Activated naive CD4-positive, alpha-beta T cell treated with anti-CD3 and anti-CD28 coated beads for 36 hours (primary cell): ENCODE measurements at regions not wholly inside any gene's neighbourhood (a gene's known extent, or its start where the extent isn't known, plus 50 kb on each side); places are given as distances from the start of the nearest gene placed in this dataset.

Source experiments
- CTCF ChIA-PET: fragments of 350-600 bp; sonication (Branson Sonifier 250); formaldehyde crosslinking; loops from one replicate; lab custom pipeline; 2021; ENCODE audit warnings: antibody characterized with exemption; lab: Charles Lee
- DNase-seq: peaks from one replicate; pipeline ENCODE4 v3.0.0-alpha.2; 2020
- H3K27ac Mint-ChIP-seq: one replicate; pipeline ENCODE4 v1.8.0; 2021; ENCODE audit warnings: mild to moderate bottlenecking, mixed read lengths
- H3K27me3 Mint-ChIP-seq: one replicate; pipeline ENCODE4 v1.8.0; 2021; ENCODE audit warnings: low read depth, mixed read lengths
- H3K36me3 Mint-ChIP-seq: one replicate; pipeline ENCODE4 v1.8.0; 2021; ENCODE audit warnings: low read depth, mixed read lengths
- H3K4me1 Mint-ChIP-seq: one replicate; pipeline ENCODE4 v1.8.0; 2021; ENCODE audit warnings: low read depth, mixed read lengths
- H3K4me3 Mint-ChIP-seq: one replicate; pipeline ENCODE4 v1.8.0; 2021; ENCODE audit warnings: mild to moderate bottlenecking, moderate library complexity, mixed read lengths
- H3K9me3 Mint-ChIP-seq: one replicate; pipeline ENCODE4 v1.8.0; 2021; ENCODE audit warnings: mixed read lengths
- intact Hi-C: fragments of 100-400 bp; cut with micrococcal nuclease; formaldehyde crosslinking; loops from one replicate; pipeline ENCODE4 v1.15.1; 2023

DNA sequence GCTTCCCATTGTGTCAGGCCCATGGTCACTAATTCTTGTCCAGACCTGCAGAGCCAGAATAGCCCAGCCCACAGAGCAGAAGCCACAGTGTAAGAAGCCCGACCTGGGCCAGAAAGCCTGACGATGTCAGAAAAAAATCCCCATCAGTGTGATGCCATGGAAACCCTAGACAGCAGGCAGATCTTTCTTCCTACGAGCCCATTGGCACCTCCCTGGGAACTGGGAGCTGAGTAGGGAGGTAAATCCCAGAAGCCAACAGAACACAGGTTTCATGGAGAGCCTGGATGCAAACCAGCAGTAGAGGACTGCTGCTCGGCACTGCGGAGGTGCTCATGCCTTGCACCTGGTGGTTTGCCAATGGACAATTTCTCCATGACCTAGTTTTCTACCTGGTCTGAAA lies 82.2 kb upstream of the SLC22A16 start:
- no peak for DNase-seq
- H3K4me3 Mint-ChIP-seq = no peak overlapping the region
- peaks cover 10% of the 10 kb centered on the region for H3K9me3 Mint-ChIP-seq
- H3K27ac Mint-ChIP-seq = no peak overlapping the region
- H3K4me1 Mint-ChIP-seq = peaks cover 19% of the 10 kb centered on the region
- H3K36me3 Mint-ChIP-seq = no peaks in the 10 kb centered on the region
- intact Hi-C loops = no loop called here
- CTCF ChIA-PET = no interaction called here
- peaks cover 3% of the 10 kb centered on the region for H3K27me3 Mint-ChIP-seq

DNA sequence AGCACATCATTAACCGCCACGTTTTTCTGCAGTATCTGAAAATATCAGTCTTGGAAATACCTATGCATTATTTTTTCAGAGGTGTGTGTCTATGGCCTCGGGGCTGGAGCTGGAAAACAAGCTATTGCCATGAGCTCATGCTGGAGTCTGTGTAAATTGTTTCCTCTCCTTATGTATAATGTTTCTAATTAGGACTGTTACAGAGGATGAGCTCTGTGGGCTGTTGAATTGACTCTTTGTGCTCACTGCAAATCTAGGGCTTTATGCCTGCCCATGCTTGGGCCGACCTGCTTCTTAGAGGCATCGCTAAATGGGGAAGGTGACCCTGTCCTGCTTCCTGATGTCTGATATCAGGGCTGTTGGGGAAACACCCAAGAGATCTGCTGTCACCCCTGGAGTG lies 80.8 kb upstream of the SLC22A16 start:
- Mint-ChIP-seq H3K27me3 (peaks cover 3% of the 10 kb centered on the region), H3K4me1 (peaks cover 18% of the 10 kb centered on the region), H3K4me3 (no peak overlapping the region), H3K27ac (no peak overlapping the region), H3K36me3 (no peaks in the 10 kb centered on the region), H3K9me3 (peaks cover 11% of the 10 kb centered on the region)
- no peak for DNase-seq
- intact Hi-C loops = no loop called here
- CTCF ChIA-PET = no interaction called here

DNA sequence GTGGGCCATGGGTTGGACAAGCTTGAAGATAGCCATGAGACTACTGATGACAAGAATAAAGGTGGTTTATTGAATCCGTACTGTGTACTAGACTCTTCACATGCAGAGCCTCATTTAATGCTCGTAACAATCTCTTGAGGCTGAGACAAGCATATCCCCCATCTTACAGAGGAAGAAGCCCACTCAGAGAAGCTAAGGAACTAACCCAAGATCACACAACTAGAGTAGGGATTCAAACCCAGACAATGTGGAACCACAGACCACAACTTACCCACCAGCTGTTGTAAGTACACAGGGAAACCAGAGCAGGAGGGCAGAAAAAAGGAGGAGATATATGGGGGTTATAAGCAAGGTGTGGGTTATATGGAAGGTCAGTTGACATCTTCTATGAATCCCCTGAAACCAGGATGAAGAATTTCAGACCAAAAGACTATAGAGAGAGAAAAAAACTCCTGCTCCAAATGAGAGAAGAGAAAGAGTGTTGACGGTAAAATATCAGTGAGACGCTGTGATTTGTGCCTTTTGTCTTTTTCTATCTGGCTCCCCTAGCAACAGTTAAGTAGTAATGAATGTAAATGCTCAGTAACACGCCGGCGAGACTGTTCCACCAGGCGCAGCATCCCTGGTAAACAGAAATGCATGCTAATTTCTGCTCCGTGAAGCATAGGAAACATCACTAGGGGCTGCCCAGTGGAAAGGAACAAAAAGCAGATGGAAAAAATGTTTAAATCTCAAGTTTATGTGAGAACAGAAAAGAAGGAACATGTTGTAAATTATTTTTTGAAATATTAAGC lies 80.1 kb upstream of the SLC22A16 start:
- Mint-ChIP-seq H3K9me3 (peaks cover 10% of the 10 kb centered on the region), H3K27ac (no peak overlapping the region), H3K27me3 (peaks cover 3% of the 10 kb centered on the region), H3K4me3 (no peak overlapping the region), H3K36me3 (no peaks in the 10 kb centered on the region), H3K4me1 (peaks cover 13% of the 10 kb centered on the region)
- DNase-seq = no peak
- CTCF ChIA-PET = interaction anchor here (0.7 kb wide), 1 partner anchor 121 kb away, joined by 4 read pairs; no protein-coding TSS in a partner anchor
- intact Hi-C loops = no loop called here

DNA sequence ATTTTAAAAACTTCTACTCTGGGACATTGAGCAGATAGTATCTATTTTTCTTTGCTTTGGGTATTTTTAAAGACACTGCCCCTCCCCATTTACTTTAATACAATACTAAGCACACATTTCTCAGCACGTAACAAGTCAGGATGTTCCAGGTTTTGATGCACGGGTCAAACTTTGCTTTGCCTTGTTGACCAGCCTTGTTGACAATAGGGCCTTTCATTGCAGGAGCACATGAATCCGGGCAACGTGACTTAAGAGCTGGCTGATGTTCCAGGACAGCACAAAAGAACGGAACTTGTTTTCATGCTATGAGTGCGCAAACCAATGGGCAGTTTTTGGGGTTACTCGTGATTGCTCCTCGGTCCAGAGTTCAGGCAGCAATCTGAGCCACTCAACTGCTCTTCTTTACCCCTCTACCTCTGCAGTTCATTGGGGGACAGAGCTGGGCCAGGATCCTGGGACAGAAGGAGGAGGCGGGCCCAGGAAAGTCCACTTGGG lies 78.6 kb upstream of the SLC22A16 start:
- no peaks in the 10 kb centered on the region for H3K4me1 Mint-ChIP-seq
- no peak overlapping the region for H3K27ac Mint-ChIP-seq
- H3K27me3 Mint-ChIP-seq = peaks cover 3% of the 10 kb centered on the region
- H3K4me3 Mint-ChIP-seq = no peak overlapping the region
- no peak for DNase-seq
- no peaks in the 10 kb centered on the region for H3K36me3 Mint-ChIP-seq
- H3K9me3 Mint-ChIP-seq = peaks cover 10% of the 10 kb centered on the region
- CTCF ChIA-PET = no interaction called here
- intact Hi-C loops = no loop called here

DNA sequence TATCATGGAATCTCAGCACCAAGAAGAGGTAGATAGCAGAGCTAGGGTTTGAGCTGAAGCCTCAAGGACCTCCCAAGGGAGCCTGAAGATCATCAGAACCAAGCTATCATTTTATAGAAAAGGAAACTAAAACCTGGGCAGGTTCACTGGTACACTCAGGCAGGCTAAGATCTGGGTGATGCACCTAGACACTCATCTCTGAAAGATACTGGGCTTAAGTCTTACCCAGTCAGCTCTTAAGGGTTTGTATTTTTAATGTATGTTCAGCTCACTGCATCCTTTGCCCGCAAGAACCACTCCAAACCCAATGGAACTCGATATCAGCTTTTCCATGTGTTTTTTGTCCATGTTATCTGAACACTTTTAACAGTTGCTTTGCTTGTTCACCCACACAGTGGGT lies 78.0 kb upstream of the SLC22A16 start:
- intact Hi-C loops = no loop called here
- DNase-seq = no peak
- no peaks in the 10 kb centered on the region for H3K36me3 Mint-ChIP-seq
- no peaks in the 10 kb centered on the region for H3K4me1 Mint-ChIP-seq
- H3K27me3 Mint-ChIP-seq = peaks cover 3% of the 10 kb centered on the region
- H3K27ac Mint-ChIP-seq = no peak overlapping the region
- peaks cover 10% of the 10 kb centered on the region for H3K9me3 Mint-ChIP-seq
- no peak overlapping the region for H3K4me3 Mint-ChIP-seq
- CTCF ChIA-PET = no interaction called here

DNA sequence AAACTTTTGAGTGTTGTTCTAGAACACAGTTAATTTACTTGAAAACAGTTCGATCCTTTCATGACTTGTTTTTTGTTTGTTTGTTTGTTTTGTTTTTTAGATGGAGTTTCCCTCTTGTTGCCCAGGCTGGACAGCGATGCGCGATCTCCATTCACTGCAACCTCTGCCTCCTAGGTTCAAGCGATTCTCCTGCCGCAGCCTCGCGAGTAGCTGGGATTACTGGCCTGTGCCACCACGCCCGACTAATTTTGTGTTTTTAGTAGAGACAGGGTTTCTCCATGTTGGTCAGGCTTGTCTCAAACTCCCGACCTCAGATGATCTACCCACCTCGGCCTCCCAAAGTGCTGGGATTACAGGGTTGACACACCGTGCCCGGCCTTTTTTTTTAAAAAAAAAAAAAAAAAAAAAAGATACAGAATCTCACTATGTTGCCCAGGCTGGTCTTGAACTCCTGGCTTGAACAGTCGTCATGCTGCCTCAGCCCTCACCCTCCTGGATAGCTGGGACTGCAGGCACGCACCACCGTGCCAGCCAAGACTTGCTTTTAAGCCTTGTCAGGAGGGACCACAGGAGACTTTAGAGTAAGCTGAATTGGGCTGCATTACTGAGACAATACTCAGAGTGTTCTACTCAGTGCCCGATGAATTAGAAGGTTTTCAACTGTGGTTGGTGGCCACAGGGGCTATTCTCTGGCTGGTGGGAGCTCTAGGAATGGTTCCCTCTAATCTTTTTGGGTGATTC lies 76.7 kb upstream of the SLC22A16 start:
- CTCF ChIA-PET = no interaction called here
- H3K4me3 Mint-ChIP-seq = no peak overlapping the region
- no peaks in the 10 kb centered on the region for H3K4me1 Mint-ChIP-seq

DNA sequence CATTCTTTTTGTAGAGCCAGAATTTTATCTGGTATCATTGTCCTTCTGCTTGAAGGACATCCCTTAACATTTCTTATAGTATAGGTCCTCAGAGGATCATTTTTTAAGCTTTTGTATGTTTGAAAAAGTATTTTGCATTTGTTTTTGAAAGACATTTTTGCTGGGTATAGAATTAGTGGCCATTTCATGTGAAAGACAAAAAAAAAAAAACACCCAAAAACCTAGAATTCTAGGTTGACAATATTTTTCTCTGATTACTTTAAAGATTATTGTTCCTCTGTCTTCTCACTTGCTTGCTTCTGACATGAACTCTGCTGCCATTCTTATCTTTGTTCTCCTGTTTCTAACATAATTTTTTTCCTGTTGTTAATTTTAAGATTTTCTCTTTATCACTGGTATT lies 75.7 kb upstream of the SLC22A16 start:
- Mint-ChIP-seq H3K27ac (no peak overlapping the region), H3K27me3 (peaks cover 3% of the 10 kb centered on the region), H3K9me3 (peaks cover 8% of the 10 kb centered on the region), H3K4me1 (no peaks in the 10 kb centered on the region), H3K36me3 (no peaks in the 10 kb centered on the region), H3K4me3 (no peak overlapping the region)
- DNase-seq = no peak
- intact Hi-C loops = no loop called here
- CTCF ChIA-PET = no interaction called here

More for the DNA sequence above, 76.7 kb upstream of the SLC22A16 start:
- H3K36me3 Mint-ChIP-seq = no peaks in the 10 kb centered on the region
- no peak for DNase-seq
- H3K27ac Mint-ChIP-seq = no peak overlapping the region
- intact Hi-C loops = no loop called here
- peaks cover 8% of the 10 kb centered on the region for H3K9me3 Mint-ChIP-seq
- peaks cover 3% of the 10 kb centered on the region for H3K27me3 Mint-ChIP-seq

DNA sequence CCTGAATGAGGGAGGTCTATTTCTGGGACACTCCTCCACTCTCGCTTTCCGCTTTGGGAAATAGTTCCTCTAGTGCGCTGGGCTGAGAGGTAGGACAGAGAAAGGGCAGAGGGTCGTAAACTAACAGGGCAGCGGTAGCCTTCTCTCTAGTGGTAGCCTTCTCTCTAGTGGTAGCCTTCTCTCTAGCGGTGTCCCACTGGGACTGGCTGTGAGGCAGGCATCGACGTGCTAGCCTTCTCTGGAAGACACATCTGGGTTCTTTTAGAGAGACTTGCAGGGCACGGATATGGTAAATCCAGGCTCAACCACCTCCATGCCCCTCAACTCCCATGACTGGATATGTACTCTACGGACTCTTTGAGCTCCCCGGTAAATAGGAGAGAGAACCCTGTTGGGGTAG lies 74.7 kb upstream of the SLC22A16 start:
- Mint-ChIP-seq H3K27ac (no peak overlapping the region), H3K27me3 (peaks cover 3% of the 10 kb centered on the region), H3K4me1 (no peaks in the 10 kb centered on the region), H3K4me3 (no peak overlapping the region), H3K9me3 (peaks cover 8% of the 10 kb centered on the region), H3K36me3 (no peaks in the 10 kb centered on the region)
- DNase-seq = no peak
- intact Hi-C loops = no loop called here
- CTCF ChIA-PET = no interaction called here

DNA sequence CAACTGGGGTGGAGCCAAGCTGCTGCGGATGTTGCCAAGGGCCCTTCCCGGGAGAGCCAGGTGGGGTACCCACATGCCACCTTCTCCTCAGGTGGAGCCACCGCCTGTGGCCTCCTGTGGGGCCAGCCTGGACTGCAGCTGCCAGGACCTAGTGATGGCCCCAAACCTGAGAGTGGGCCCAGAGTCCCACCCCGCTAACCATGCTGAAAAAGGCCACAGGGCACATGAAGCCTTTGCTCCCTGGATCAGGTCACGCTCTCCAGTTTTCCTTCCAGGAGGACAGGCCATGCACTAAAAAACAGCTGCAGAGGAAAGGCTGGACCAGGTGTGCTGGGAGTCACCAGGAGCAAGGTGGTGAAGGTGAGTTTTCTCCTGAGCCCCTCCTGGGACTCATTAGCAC lies 73.9 kb upstream of the SLC22A16 start:
- no peak for DNase-seq
- Mint-ChIP-seq H3K36me3 (no peaks in the 10 kb centered on the region), H3K27ac (no peak overlapping the region), H3K4me3 (no peak overlapping the region), H3K9me3 (peaks cover 8% of the 10 kb centered on the region), H3K4me1 (no peaks in the 10 kb centered on the region), H3K27me3 (peaks cover 3% of the 10 kb centered on the region)
- intact Hi-C loops = no loop called here
- CTCF ChIA-PET = no interaction called here

DNA sequence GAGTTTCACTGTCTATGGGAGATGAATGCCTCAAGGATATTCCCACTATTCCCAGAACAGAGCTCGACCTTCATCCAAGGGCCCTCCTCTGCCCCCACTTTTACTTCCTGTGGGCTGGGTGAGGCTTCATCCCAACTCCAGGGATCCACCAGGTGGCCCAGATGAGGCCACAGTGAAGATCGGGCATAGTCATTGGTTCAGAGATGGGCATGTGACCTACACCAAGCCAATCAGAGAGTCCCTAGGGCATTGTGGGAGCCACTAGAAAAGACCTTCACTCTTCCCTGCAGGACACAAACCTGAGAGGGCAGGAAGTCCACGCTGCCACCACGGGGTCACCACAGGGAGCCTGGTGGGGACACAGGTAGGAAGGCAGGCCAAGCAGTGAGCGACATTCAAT lies 72.9 kb upstream of the SLC22A16 start:
- intact Hi-C loops = no loop called here
- Mint-ChIP-seq H3K4me3 (no peak overlapping the region), H3K9me3 (peaks cover 11% of the 10 kb centered on the region), H3K36me3 (no peaks in the 10 kb centered on the region), H3K27me3 (peaks cover 5% of the 10 kb centered on the region), H3K27ac (no peak overlapping the region), H3K4me1 (no peaks in the 10 kb centered on the region)
- CTCF ChIA-PET = no interaction called here
- no peak for DNase-seq

DNA sequence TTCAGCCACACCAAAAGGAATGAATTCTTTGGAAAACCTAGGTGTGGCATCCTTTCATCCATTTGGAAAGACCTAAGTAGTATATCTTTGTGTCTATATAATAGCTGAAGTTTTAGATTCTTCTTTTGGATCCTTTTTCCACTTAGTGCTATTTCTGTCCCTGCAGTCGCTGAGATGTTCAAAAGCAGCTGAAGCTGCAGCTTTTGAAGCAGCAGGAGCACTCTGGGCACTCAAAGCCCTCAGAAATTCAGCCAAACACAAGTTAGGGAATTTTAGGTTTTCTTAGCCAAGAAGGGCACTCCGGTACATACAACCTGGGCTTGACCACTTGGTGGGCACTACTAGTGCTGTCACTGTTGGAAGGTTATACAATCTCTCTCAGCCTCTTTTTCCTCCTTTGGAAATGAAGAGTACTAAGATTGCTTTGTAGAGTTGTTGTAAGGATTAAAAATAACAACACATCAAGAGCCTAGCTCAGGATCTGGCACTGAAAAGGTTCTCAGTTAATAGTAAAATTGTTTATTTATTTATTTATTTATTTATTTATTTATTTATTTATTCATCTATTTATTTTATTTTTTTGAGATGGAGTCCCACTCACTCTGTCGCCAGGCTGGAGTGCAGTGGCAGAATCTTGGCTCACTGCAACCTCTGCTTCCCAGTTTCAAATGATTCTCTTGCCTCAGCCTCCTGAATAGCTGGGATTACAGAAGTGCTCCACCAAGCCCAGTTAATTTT lies 71.9 kb upstream of the SLC22A16 start:
- no peak overlapping the region for H3K4me3 Mint-ChIP-seq
- H3K27me3 Mint-ChIP-seq = peaks cover 2% of the 10 kb centered on the region
- no peak for DNase-seq
- CTCF ChIA-PET = no interaction called here
- intact Hi-C loops = no loop called here
- H3K4me1 Mint-ChIP-seq = no peaks in the 10 kb centered on the region
- H3K27ac Mint-ChIP-seq = no peak overlapping the region
- no peaks in the 10 kb centered on the region for H3K36me3 Mint-ChIP-seq
- H3K9me3 Mint-ChIP-seq = peaks cover 11% of the 10 kb centered on the region

DNA sequence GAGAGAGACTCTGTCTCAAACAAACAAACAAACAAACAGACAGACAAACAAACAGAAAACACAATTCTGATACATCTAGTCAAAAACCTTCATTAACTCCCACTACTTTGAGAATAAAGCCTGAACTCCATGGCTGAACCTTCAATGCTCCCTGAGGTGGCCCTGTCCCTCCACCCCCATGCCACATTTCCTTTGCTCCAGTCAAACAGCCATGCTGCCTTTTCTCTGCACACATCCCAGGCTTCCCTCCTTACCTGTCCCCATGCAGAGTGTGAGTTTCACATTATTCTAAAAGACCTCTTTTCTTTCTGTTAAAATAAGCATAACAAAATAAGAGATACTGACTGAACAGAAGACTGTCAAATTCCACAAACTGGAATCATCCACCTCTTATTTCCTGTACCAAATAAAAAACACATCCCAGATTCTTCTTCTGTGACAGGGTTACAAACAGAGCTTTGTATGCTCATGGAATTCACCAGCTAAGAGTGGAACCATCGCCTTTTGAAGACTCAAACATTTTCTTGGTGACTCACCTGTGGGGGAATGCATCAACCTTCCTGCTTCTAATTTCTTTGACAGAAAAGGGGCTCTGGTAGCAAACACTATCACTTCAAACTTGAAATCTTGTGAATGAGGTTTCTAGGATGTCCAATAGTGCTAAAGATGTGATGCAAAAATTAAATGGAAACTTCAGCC lies 71.0 kb upstream of the SLC22A16 start:
- DNase-seq = no peak
- Mint-ChIP-seq H3K27ac (no peak overlapping the region), H3K4me3 (no peak overlapping the region), H3K9me3 (peaks cover 10% of the 10 kb centered on the region), H3K27me3 (peaks cover 2% of the 10 kb centered on the region), H3K36me3 (no peaks in the 10 kb centered on the region), H3K4me1 (no peaks in the 10 kb centered on the region)
- intact Hi-C loops = no loop called here
- CTCF ChIA-PET = interaction anchor here (0.7 kb wide), 1 partner anchor 438 kb away, joined by 3 read pairs; no protein-coding TSS in a partner anchor
